Stomach (tissue), 8 donors: ENCODE measurements at regions not wholly inside any gene's neighbourhood (a gene's known extent, or its start where the extent isn't known, plus 50 kb on each side); places are given as distances from the start of the nearest gene placed in this dataset.

Source experiments
- DNase-seq, 2 donors: peaks; one replicate each; pipeline versions ENCODE4 v3.0.0 to v3.0.0-alpha.2; 2013 to 2019
- H3K27ac ChIP-seq, 5 donors: fragments of 200-600 bp in 4 of 5; sonication (generic) in 4 of 5; one replicate each; pipeline ENCODE4 v1.5.1; 2013 to 2019; ENCODE audit warnings: mild to moderate bottlenecking in 1 of 5, moderate library complexity in 1 of 5
- H3K27me3 ChIP-seq, 3 donors: fragments of 200-600 bp; sonication (generic); one replicate each; pipeline ENCODE4 v1.5.1; 2017 to 2019; ENCODE audit warnings: mixed run types in 1 of 3
- H3K36me3 ChIP-seq, 4 donors: fragments of 200-600 bp; sonication (generic); 1 replicate in 3 of 4; 2 replicates in 1 of 4; pipeline ENCODE4 v1.5.1; 2016 to 2019
- H3K4me1 ChIP-seq, 4 donors: fragments of 200-600 bp; sonication (generic); one replicate each; pipeline ENCODE4 v1.5.1; 2016 to 2019
- H3K4me3 ChIP-seq, 4 donors: fragments of 200-600 bp; sonication (generic) in 3 of 4; one replicate each; pipeline ENCODE4 v1.5.1; 2016 to 2019; ENCODE audit warnings: mild to moderate bottlenecking in 1 of 4
- H3K9me3 ChIP-seq, 4 donors: fragments of 200-600 bp; sonication (generic); one replicate each; pipeline ENCODE4 v1.5.1; 2016 to 2019
- EP300 ChIP-seq: sonication (generic); formaldehyde crosslinking; IDR thresholded peaks from one replicate; pipeline ENCODE4 v1.6.1; 2017; ENCODE audit warnings: antibody characterized with exemption
- POLR2A ChIP-seq, 4 donors: fragments of 450-650 bp; IDR thresholded peaks; one replicate each; pipeline ENCODE4 v1.6.1; 2016; ENCODE audit warnings: antibody characterized with exemption in 4 of 4, control low read depth in 2 of 4, mild to moderate bottlenecking in 1 of 4, moderate library complexity in 1 of 4
- POLR2AphosphoS5 ChIP-seq, 3 donors: sonication (generic); formaldehyde crosslinking; IDR thresholded peaks; one replicate each; pipeline ENCODE4 v1.6.1; 2016; ENCODE audit warnings: antibody characterized with exemption in 3 of 3
- WGBS, 5 donors: extraction: QIAGEN DNeasy Blood & Tissue Kit in 3 of 5; methylation state at CpG; one replicate each; pipeline versions ENCODE4 v1.1.5 to v1.1.7; 2013 to 2018; 5-methylcytosine and 5-hydroxymethylcytosine counted together
- intact Hi-C: fragments of 100-400 bp; cut with DNase I; formaldehyde crosslinking; loops from one replicate; pipeline ENCODE4 v1.15.1; 2023; ENCODE audit warnings: low total_unique reads
- TF ChIP-seq, protein P1 (sequence below), 7 experiments: fragments of 450-650 bp in 4 of 7; fragments of 200-600 bp in 3 of 7; sonication (generic) in 3 of 7; IDR thresholded peaks; one replicate each; pipeline ENCODE4 v1.5.1; 2016 to 2019; ENCODE audit warnings: antibody characterized with exemption in 7 of 7, control low read depth in 2 of 7, mild to moderate bottlenecking in 1 of 7
- donor health status: healthy with polysubstance abuse.
- donor health status: Bipolar disorder and iron deficiency.
- donor health status: healthy.

- WGBS, 5 donors, result 66 to 79% (median 70%) methylated on average over 14 of the region's 14 CpGs
These were observed 276.9 kb downstream of the GATA3 start for GRCh38 chr10:8331387-8331786.

DNA sequence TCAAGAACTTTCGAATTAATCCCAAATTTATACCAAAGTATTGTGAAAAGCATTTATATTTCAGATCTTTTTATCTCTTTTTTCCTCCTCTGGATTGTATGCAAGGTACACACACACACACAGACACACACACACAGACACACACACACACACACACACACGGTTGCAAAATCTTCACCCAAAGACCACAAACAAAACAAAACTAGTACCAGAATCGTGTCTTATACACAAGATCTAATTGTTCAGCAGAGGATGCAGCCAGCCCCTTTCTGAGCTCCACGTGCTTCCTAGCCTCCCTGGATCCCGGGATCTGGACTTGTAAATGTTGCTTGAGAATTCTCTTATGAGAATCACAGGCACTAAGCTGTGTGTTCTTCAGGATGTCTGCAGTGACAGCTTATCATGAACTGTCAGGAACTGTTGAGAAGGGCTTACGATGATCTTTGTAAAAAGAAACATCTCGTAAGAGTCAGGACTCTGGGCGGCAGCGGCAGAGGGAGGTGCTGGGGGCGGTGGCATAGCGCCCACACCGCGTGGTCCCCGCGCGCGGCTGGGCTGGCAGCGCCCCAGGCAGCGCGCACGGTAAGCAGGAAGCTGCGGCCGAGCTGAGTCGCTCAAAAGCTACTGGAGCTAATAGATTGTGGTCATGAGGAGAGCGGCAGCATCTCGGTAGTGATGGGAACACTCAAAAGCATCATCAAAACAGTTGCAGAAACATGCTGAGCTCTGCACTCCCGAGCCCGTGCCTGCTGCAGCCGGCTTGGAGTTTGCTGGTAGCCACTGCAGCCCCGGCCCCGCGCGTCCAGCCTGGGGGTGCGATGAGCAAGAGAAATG, 277.6 kb downstream of the GATA3 start:
- H3K36me3 ChIP-seq, result no peaks in the 10 kb centered on the region
- intact Hi-C loops, result no loop called here
- peak overlapping the region in 1 of 5 donors; percentile 37 for H3K27ac ChIP-seq
- H3K4me1 ChIP-seq, result peaks cover 0 to 19% (median 6%) of the 10 kb centered on the region in 4 donors
- peaks cover 0 to 38% (median 11%) of the 10 kb centered on the region in 3 donors for H3K27me3 ChIP-seq
- peak overlapping the region; percentile 32 to 42 (median 34) for H3K4me3 ChIP-seq
- 3% methylated on average over 31 to 34 of the region's 34 CpGs for WGBS, 5 donors
- no peaks in the 10 kb centered on the region for H3K9me3 ChIP-seq
- peak; percentile 58 to 88 for DNase-seq
- TF ChIP-seq, protein P1, sequence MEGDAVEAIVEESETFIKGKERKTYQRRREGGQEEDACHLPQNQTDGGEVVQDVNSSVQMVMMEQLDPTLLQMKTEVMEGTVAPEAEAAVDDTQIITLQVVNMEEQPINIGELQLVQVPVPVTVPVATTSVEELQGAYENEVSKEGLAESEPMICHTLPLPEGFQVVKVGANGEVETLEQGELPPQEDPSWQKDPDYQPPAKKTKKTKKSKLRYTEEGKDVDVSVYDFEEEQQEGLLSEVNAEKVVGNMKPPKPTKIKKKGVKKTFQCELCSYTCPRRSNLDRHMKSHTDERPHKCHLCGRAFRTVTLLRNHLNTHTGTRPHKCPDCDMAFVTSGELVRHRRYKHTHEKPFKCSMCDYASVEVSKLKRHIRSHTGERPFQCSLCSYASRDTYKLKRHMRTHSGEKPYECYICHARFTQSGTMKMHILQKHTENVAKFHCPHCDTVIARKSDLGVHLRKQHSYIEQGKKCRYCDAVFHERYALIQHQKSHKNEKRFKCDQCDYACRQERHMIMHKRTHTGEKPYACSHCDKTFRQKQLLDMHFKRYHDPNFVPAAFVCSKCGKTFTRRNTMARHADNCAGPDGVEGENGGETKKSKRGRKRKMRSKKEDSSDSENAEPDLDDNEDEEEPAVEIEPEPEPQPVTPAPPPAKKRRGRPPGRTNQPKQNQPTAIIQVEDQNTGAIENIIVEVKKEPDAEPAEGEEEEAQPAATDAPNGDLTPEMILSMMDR (IDR thresholded peaks at IDR 0.05), result no peak

More at GRCh38 chr10:8331387-8331786, 276.9 kb downstream of the GATA3 start:
- H3K4me1 ChIP-seq, result peaks cover 0 to 12% (median 6%) of the 10 kb centered on the region in 4 donors
- H3K36me3 ChIP-seq, result no peaks in the 10 kb centered on the region
- peaks cover 0 to 42% (median 11%) of the 10 kb centered on the region in 3 donors for H3K27me3 ChIP-seq
- TF ChIP-seq POLR2A (IDR thresholded peaks at IDR 0.05) (no peak), EP300 (no peak), POLR2AphosphoS5 (IDR thresholded peaks at IDR 0.05) (no peak)
- DNase-seq, result peak in 1 of 2 donors; percentile 16
- H3K27ac ChIP-seq, result no peak overlapping the region
- H3K9me3 ChIP-seq, result no peaks in the 10 kb centered on the region
- intact Hi-C loops, result no loop called here
- no peak overlapping the region for H3K4me3 ChIP-seq

DNA sequence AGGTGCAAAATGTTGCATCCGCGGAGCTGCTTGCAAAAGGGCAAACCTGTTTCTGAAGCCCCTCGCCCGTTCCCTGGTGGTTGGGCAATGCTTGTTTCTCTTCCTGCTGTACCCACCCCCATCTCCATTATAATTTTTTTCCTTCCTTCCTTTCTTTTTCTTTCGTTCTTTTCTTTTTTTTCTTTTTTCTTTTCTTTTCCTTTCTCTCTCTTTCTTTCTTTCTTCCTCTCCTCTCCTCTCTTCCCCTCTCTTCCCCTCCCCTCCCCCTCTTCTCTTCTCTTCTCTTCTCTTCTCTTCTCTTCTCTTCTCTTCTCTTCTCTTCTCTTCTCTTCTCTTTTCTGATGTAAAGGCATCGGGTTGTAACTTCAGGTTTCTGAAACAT, 278.2 kb downstream of the GATA3 start:
- Histone ChIP-seq H3K4me1 (peaks cover 0 to 22% (median 6%) of the 10 kb centered on the region in 4 donors), H3K9me3 (no peaks in the 10 kb centered on the region), H3K36me3 (no peaks in the 10 kb centered on the region), H3K4me3 (peak overlapping the region; percentile 32 to 42 (median 34)), H3K27ac (peak overlapping the region in 1 of 5 donors; percentile 37), H3K27me3 (peaks cover 0 to 38% (median 11%) of the 10 kb centered on the region in 3 donors)
- no peak for TF ChIP-seq POLR2A (IDR thresholded peaks at IDR 0.05)
- TF ChIP-seq POLR2AphosphoS5 (IDR thresholded peaks at IDR 0.05), result no peak
- no peak for TF ChIP-seq EP300
- TF ChIP-seq, protein P1 (IDR thresholded peaks at IDR 0.05), result no peak
- no peak for DNase-seq
- WGBS, 5 donors, result 2 to 16% (median 9%) methylated on average over 6 of the region's 6 CpGs
- intact Hi-C loops, result no loop called here

- H3K27me3 ChIP-seq, result peaks cover 0 to 38% (median 11%) of the 10 kb centered on the region in 3 donors
- H3K4me3 ChIP-seq, result no peak overlapping the region
- H3K9me3 ChIP-seq, result no peaks in the 10 kb centered on the region
- intact Hi-C loops, result no loop called here
- peaks cover 0 to 22% (median 6%) of the 10 kb centered on the region in 4 donors for H3K4me1 ChIP-seq
- H3K36me3 ChIP-seq, result no peaks in the 10 kb centered on the region
- no peak overlapping the region for H3K27ac ChIP-seq
- no peak for DNase-seq
- 86 to 94% (median 91%) methylated on average over 7 of the region's 7 CpGs for WGBS, 5 donors
- TF ChIP-seq POLR2A (IDR thresholded peaks at IDR 0.05) (no peak), POLR2AphosphoS5 (IDR thresholded peaks at IDR 0.05) (no peak), EP300 (no peak)
- TF ChIP-seq, protein P1 (IDR thresholded peaks at IDR 0.05), result no peak
These were observed 280.1 kb downstream of the GATA3 start for GRCh38 chr10:8334631-8335030.
